Activated T-cell treated with anti-CD3 and anti-CD28 coated beads, Interleukin-2, amount 50 U/mL, for 72 hours (primary cell): ENCODE measurements at regions not wholly inside any gene's neighbourhood (a gene's known extent, or its start where the extent isn't known, plus 50 kb on each side); places are given as distances from the start of the nearest gene placed in this dataset.

Source experiments
- ATAC-seq, 2 donors: fragments of 150-1000 bp; cut with Tn5 transposase; replicated peaks in 1 of 2; 2 replicates each; pipeline ENCODE4 v1.10.0; 2021; ENCODE audit warnings: moderate library complexity in 2 of 2, mild to moderate bottlenecking in 1 of 2
- DNase-seq, 2 donors: peaks; one replicate each; pipeline ENCODE4 v3.0.0; 2021 to 2022; ENCODE audit warnings: mixed read lengths in 1 of 2
- H3K27ac Mint-ChIP-seq: one replicate; pipeline ENCODE4 v1.8.0; 2022; ENCODE audit warnings: mild to moderate bottlenecking, moderate library complexity, mixed read lengths
- H3K27me3 Mint-ChIP-seq: one replicate; pipeline ENCODE4 v1.8.0; 2022; ENCODE audit warnings: low read depth, mixed read lengths
- H3K36me3 Mint-ChIP-seq, 2 donors: one replicate each; pipeline ENCODE4 v1.8.0; 2022; ENCODE audit warnings: mixed read lengths in 2 of 2, mild to moderate bottlenecking in 1 of 2; ENCODE audit not compliant: insufficient read depth in 2 of 2
- H3K4me1 Mint-ChIP-seq: one replicate; pipeline ENCODE4 v1.8.0; 2022; ENCODE audit warnings: low read depth, mixed read lengths
- H3K4me3 Mint-ChIP-seq, 2 donors: one replicate each; pipeline ENCODE4 v1.8.0; 2022; ENCODE audit warnings: mild to moderate bottlenecking in 2 of 2, mixed read lengths in 2 of 2, moderate library complexity in 2 of 2
- H3K9me3 Mint-ChIP-seq, 2 donors: one replicate each; pipeline ENCODE4 v1.8.0; 2022; ENCODE audit warnings: mixed read lengths in 2 of 2

DNA sequence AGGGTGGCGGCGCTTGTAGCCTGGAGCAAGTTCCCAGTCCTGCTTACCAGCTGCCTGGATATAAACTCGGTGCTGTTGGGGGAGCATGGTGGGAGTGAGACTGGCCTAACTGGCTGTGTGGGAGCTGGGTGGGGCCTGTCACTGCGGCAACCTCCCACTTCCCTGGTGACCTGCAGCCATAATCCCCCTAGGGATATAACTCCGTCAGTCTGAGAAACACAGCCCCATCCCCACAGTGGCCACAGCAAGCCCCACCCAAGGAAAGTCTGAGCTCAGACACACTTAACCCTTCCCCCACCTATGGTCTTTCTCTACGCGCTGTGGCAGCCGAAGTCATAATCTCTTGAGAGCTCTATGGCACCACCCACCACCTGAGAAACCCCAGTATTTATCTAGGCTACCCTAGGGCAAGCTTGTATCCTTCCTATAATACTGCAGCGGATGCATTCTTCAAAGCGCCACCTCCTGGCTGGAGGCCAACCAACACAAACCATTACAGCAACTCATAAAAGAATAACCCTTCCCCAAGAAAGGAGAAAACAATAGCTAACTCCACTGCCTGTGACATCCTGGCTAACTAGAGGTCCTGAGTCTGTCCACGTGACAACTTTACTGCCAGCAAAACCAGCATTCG lies 57.4 kb downstream of the ZNF648 start:
- Mint-ChIP-seq H3K9me3 (peaks cover 2 to 9% of the 10 kb centered on the region in 2 donors), H3K27ac (no peak overlapping the region), H3K4me1 (no peaks in the 10 kb centered on the region), H3K36me3 (peaks cover 0 to 3% of the 10 kb centered on the region in 2 donors), H3K27me3 (no peaks in the 10 kb centered on the region), H3K4me3 (no peak overlapping the region)
- DNase-seq (no peak), ATAC-seq (no peak)

DNA sequence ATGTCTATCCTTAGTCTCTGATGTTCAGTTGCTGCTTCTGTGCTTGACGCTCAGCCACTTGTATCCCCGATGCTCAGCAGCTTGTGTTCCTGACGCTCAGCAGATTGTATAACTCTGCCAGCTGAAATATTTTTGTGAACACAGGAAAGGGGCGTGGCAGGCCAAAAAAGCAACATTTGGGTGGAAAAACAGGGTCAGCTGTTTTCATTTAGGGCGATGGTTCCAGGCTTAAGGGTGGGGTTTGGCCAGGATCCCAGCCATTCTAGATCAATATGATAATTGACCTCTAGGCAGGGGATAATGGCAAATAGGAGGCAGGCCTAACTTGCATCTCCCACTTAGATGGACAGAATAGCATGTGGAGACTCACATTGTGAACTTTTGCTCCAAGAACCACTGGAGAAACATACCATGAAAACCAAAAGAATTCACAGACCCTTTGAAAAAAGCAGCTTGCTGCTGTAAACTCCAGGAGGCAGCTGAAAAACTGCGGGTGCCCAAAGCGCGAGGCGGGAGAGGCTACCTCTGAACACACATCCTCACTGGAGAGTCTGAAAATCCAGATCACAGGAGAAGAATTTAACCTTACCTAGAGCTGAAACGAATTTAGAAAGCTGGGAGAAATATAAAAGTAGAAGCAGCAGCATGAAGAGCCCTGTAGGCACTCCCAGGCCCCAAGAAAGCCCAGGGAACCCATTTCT lies 58.3 kb downstream of the ZNF648 start:
- Mint-ChIP-seq H3K27ac (no peak overlapping the region), H3K9me3 (peaks cover 2 to 5% of the 10 kb centered on the region in 2 donors), H3K36me3 (peaks cover 0 to 3% of the 10 kb centered on the region in 2 donors), H3K4me1 (no peaks in the 10 kb centered on the region), H3K27me3 (no peaks in the 10 kb centered on the region), H3K4me3 (no peak overlapping the region)
- ATAC-seq (no peak), DNase-seq (no peak)

- Mint-ChIP-seq H3K27me3 (no peaks in the 10 kb centered on the region), H3K4me1 (no peaks in the 10 kb centered on the region), H3K4me3 (no peak overlapping the region), H3K36me3 (peaks cover 0 to 3% of the 10 kb centered on the region in 2 donors), H3K9me3 (peaks cover 2 to 4% of the 10 kb centered on the region in 2 donors), H3K27ac (no peak overlapping the region)
- no peak for ATAC-seq
- no peak for DNase-seq
These were observed 58.9 kb downstream of the ZNF648 start for GRCh38 chr1:182002570-182002969.

DNA sequence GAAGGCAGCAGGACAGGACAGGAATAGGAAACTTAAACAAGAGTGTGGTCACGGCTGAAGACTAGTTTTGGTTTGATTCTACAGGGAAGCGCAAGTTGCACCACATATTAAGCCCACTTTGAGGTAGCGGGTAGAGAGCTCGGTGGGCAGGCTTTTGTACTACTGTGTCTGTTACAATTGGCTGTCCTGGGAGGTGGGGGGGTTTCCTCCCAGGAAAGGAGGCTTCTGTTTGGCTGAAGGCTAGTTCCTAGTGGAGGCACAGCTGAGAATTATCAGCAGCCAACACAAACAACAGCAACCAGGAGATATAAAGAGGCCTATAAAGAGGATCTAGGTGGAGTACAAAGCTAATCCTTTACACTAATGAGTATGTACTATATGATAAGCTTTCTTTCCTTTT lies 62.7 kb downstream of the ZNF648 start:
- Mint-ChIP-seq H3K4me1 (no peaks in the 10 kb centered on the region), H3K9me3 (no peaks in the 10 kb centered on the region), H3K27me3 (peaks cover 6% of the 10 kb centered on the region), H3K27ac (no peak overlapping the region), H3K4me3 (no peak overlapping the region), H3K36me3 (no peaks in the 10 kb centered on the region)
- ATAC-seq (no peak), DNase-seq (no peak)

DNA sequence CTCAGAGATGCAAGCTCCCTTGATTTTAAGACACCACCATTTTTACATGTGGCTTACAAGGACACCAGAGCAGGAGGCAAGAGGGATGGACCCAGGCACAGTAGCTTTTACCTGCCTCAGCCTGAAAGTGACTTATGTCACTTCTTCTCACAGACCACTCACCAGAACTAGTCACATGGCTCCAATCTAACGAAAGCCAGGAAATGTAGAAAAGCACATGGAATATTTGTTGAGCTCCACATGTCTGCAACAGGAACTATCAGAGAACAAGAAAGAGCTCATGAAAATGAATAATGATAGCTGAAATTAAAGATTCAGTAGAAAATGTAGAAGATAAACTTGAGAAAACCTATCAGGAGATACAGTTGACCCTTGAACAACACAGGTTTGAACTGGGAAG lies 69.4 kb downstream of the ZNF648 start:
- ATAC-seq (no peak), DNase-seq (no peak)
- Mint-ChIP-seq H3K4me1 (no peaks in the 10 kb centered on the region), H3K27ac (no peak overlapping the region), H3K36me3 (no peaks in the 10 kb centered on the region), H3K27me3 (peaks cover 11% of the 10 kb centered on the region), H3K4me3 (no peak overlapping the region), H3K9me3 (no peaks in the 10 kb centered on the region)

DNA sequence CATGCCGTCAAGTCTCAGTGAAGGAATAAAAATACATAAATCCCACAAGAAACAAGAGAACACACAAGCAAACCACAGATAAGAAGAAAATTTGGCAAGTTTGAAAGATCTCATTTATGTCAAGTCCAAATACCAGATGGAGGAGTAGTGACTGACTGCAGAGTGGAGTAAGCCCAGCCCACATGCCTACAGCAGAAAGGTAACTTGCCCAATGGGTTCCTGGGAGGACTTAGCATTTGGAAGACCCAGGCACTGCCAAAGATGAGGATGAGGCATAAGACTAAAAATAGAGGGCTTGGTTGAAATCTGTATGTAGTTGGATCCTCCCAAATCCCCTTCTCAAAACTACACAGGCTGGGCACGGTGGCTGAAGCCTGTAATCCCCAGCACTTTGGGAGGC lies 70.8 kb downstream of the ZNF648 start:
- H3K9me3 Mint-ChIP-seq = no peaks in the 10 kb centered on the region
- ATAC-seq = no peak
- no peak overlapping the region for H3K27ac Mint-ChIP-seq
- H3K27me3 Mint-ChIP-seq = peaks cover 5% of the 10 kb centered on the region
- H3K4me3 Mint-ChIP-seq = no peak overlapping the region
- H3K4me1 Mint-ChIP-seq = no peaks in the 10 kb centered on the region
- no peak for DNase-seq
- H3K36me3 Mint-ChIP-seq = no peaks in the 10 kb centered on the region

DNA sequence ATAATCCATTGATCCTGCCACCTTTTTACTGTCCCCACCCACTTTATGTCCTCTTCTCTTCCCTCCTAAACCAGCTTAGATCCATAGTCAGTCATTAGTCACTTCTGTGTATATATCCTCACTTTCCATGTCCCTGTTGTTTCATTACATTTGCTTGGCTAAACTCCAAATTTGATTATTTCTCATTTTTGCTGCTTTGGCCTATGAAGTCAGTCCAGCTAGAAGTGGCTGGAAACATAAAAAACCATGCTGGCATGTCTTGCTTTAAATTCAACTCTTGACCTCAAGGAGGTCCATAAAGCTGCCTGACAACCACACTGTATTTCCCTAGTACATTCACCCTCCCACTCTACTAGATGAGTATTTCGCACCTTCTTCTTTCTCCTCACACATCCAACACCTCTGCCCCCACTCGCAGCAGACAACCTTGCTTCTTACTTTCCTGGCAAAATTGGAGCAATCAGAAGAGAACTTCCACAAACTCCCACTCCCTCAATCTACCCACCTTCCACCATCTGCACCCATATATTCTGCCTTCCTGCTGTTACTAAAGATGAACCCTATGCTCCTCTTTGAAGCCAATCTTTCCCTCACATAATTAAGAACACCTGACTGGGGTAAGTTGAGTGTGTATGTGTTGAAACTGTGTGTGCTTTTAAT lies 72.1 kb downstream of the ZNF648 start:
- H3K36me3 Mint-ChIP-seq = no peaks in the 10 kb centered on the region
- no peak for ATAC-seq
- DNase-seq = no peak
- no peaks in the 10 kb centered on the region for H3K4me1 Mint-ChIP-seq
- H3K27ac Mint-ChIP-seq = no peak overlapping the region
- no peaks in the 10 kb centered on the region for H3K9me3 Mint-ChIP-seq
- H3K4me3 Mint-ChIP-seq = no peak overlapping the region
- H3K27me3 Mint-ChIP-seq = peaks cover 11% of the 10 kb centered on the region

DNA sequence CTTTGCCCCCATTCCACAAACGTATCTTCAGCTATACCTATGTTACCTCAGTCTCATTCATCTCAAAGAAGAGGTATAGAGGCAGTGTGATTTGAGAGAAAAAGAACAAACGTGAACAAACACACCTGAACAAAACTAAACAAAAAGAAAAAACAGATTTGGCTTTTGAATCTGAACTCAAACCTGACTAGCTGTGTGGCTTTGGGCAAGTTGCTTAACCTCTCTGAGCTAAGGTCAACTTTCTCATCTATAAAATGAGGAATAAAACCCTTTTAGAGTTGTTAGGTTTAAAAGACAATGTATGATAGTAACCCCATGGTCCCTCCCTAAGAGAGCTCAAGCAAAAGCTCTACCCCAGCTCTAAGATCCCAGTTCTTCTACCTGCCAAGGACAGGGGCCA lies 73.5 kb downstream of the ZNF648 start:
- no peaks in the 10 kb centered on the region for H3K9me3 Mint-ChIP-seq
- H3K36me3 Mint-ChIP-seq = no peaks in the 10 kb centered on the region
- DNase-seq (no peak), ATAC-seq (no peak)
- H3K27me3 Mint-ChIP-seq = peaks cover 11% of the 10 kb centered on the region
- H3K4me1 Mint-ChIP-seq = no peaks in the 10 kb centered on the region
- no peak overlapping the region for H3K4me3 Mint-ChIP-seq
- H3K27ac Mint-ChIP-seq = no peak overlapping the region

GRCh38 chr1:181987334-181987895 lies 74.1 kb downstream of the ZNF648 start:
- H3K4me1 Mint-ChIP-seq = no peaks in the 10 kb centered on the region
- no peak overlapping the region for H3K27ac Mint-ChIP-seq
- DNase-seq (no peak), ATAC-seq (no peak)
- H3K4me3 Mint-ChIP-seq = no peak overlapping the region
- no peaks in the 10 kb centered on the region for H3K9me3 Mint-ChIP-seq
- peaks cover 11% of the 10 kb centered on the region for H3K27me3 Mint-ChIP-seq
- H3K36me3 Mint-ChIP-seq = no peaks in the 10 kb centered on the region

GRCh38 chr1:181986907-181987305 lies 74.6 kb downstream of the ZNF648 start:
- Mint-ChIP-seq H3K9me3 (no peaks in the 10 kb centered on the region), H3K36me3 (no peaks in the 10 kb centered on the region), H3K27ac (no peak overlapping the region), H3K4me3 (no peak overlapping the region), H3K4me1 (no peaks in the 10 kb centered on the region), H3K27me3 (peaks cover 6% of the 10 kb centered on the region)
- no peak for ATAC-seq
- no peak for DNase-seq

DNA sequence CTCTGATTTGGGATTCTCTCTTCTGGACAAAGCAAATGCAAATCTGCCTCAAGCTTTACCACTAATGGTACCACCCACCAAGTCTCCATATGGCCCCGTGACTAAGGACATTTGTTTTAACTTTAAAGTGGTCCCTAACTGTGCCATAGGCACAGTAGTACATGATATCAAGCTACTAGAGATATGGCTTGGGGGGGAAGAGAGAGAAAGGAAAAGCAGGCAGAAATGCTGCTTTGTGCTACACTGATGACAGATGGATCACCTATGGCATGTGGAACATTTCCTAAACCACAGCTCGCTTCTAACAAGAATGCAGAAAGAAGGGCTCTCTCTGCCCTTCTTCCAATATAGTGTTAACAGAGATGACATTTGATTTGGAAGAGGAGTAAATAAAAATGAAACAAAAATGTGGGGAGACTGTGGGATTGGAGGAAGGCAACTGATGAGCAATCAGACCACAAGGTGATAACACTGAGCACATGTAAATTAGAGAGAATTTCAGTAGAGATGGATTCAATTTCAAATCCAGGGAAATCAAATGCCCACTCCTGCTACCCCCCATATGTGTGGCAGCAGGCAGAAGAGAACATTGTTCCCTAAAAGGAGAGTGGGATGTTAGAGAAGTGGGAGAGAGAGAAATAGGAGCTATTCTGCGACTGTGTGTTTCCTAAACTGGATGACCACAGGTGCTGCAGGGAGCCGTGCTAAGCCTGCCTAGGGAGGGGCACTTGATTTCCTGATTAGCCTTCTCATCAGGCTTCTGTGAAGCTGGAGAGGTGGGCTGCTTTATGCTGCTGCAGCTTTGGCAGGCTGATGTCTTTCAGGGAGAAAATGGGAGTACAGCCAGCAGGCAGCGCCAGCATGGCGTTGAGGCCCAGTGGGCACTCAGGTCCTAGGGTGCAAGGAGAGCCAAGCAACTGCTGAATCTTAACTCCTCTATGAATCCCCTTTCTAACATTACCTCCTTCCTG lies 75.3 kb downstream of the ZNF648 start:
- no peak overlapping the region for H3K4me3 Mint-ChIP-seq
- H3K9me3 Mint-ChIP-seq = no peaks in the 10 kb centered on the region
- H3K27ac Mint-ChIP-seq = no peak overlapping the region
- ATAC-seq (no peak), DNase-seq (no peak)
- H3K36me3 Mint-ChIP-seq = no peaks in the 10 kb centered on the region
- H3K4me1 Mint-ChIP-seq = no peaks in the 10 kb centered on the region
- peaks cover 6% of the 10 kb centered on the region for H3K27me3 Mint-ChIP-seq

- no peak for DNase-seq
- Mint-ChIP-seq H3K27me3 (peaks cover 6% of the 10 kb centered on the region), H3K36me3 (no peaks in the 10 kb centered on the region), H3K4me1 (no peaks in the 10 kb centered on the region), H3K9me3 (no peaks in the 10 kb centered on the region), H3K4me3 (no peak overlapping the region), H3K27ac (no peak overlapping the region)
- no peak for ATAC-seq
These were observed 76.2 kb downstream of the ZNF648 start for GRCh38 chr1:181985281-181985680.
